Thyroid gland (tissue), 4 donors: ENCODE measurements at regions not wholly inside any gene's neighbourhood (a gene's known extent, or its start where the extent isn't known, plus 50 kb on each side); places are given as distances from the start of the nearest gene placed in this dataset.

Experiments used
- CTCF ChIP-seq, 6 experiments: fragments of 200-600 bp in 3 of 6; fragments of 450-650 bp in 3 of 6; sonication (generic) in 3 of 6; IDR thresholded peaks; one replicate each; pipeline ENCODE4 v1.5.1; 2016 to 2019; ENCODE audit warnings: antibody characterized with exemption in 6 of 6, mild to moderate bottlenecking in 2 of 6, inconsistent platforms in 1 of 6, moderate library complexity in 1 of 6
- POLR2A ChIP-seq, 2 donors: fragments of 450-650 bp; IDR thresholded peaks; one replicate each; pipeline ENCODE4 v1.6.1; 2017; ENCODE audit warnings: antibody characterized with exemption in 2 of 2, mild to moderate bottlenecking in 2 of 2, moderate library complexity in 1 of 2

- TF ChIP-seq CTCF (IDR thresholded peaks at IDR 0.05) (no peak), POLR2A (IDR thresholded peaks at IDR 0.05) (no peak)
Measured at GRCh38 chr12:45633733-45634132, 95.8 kb upstream of the ARID2 start.
